HCEC 1CT (cell line): ENCODE measurements at regions not wholly inside any gene's neighbourhood (a gene's known extent, or its start where the extent isn't known, plus 50 kb on each side); places are given as distances from the start of the nearest gene placed in this dataset.

Experiments used
- DNase-seq: peaks from one replicate; pipeline ENCODE4 v3.0.0-alpha.2; 2017

DNA sequence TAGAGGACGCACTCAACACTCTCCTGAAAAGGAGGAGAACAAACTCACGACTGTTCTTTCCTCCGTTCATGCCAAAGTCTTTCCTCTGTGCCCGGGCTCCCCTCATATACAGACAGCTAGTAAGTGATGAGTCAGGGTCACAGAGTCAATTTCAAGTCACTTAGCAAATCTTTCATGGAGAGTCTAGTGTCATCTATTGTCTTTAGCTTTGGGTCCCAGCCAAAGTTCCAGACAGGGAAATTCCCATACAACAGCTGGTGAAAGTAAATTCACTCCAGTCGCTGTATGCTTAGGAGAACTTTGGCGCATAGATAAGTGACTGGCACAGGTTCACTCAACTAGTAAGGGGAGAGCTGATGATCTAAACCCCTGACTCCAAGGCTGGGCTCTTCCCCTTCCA lies 226.5 kb downstream of the MID1 start:
- DNase-seq: no peak

DNA sequence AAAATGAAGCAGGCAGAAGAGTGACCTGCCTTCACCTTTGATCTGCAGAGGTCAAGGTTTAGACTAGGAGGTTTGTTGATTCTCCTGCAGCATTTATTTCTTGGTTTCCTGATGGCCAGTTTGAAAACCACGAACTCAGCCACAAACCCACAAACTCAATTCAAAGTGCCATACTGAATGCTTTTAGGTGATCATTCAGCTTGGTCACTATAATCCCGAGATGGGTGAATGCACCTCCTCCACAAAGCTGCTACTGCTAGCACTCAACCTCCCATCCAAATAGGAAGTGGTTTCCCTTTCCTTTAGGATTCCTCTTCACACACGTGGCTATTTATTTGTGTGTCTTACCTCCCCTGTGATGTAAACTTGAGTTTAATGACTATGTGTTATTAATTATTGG lies 225.2 kb downstream of the MID1 start:
- no peak for DNase-seq
